ENCODE measurements at regions not wholly inside any gene's neighbourhood (a gene's known extent, or its start where the extent isn't known, plus 50 kb on each side); places are given as distances from the start of the nearest gene placed in this dataset.

- TF ChIP-seq ARID3B (CRISPR knock-in tag; IDR thresholded peaks at IDR 0.05; ENCODE audit: borderline replicate concordance), result no peak
- no peak for TF ChIP-seq SMAD2 (IDR thresholded peaks at IDR 0.05; ENCODE audit: low read depth, low read length)
- no peak for TF ChIP-seq ETV6 (IDR thresholded peaks at IDR 0.05; ENCODE audit: borderline replicate concordance in 1 of 2, low read depth in 2 of 2, low read length in 1 of 2)
- no peak for TF ChIP-seq ETV6 (CRISPR knock-in tag; IDR thresholded peaks at IDR 0.05; ENCODE audit: borderline replicate concordance)
- no peak for TF ChIP-seq TAF15 (IDR thresholded peaks at IDR 0.05; ENCODE audit: low read depth, low read length)
- TF ChIP-seq PHF8 (IDR thresholded peaks at IDR 0.05; ENCODE audit: borderline replicate concordance, low read length), result no peak
- no peak for TF ChIP-seq SRSF7 (optimal IDR thresholded peaks at IDR 0.05; ENCODE audit: low read depth, low read length)
- no peak for TF ChIP-seq ETV5 (CRISPR knock-in tag; IDR thresholded peaks at IDR 0.05; ENCODE audit: low read depth)
- TF ChIP-seq EZH2 (IDR thresholded peaks at IDR 0.05; ENCODE audit: borderline replicate concordance, low read depth, low read length), result no peak
- TF ChIP-seq KDM1A (IDR thresholded peaks at IDR 0.05), result no peak
- no peak for TF ChIP-seq SMAD3 (CRISPR knock-in tag; conservative IDR thresholded peaks at IDR 0.05)
Observed at GRCh38 chr2:239676716-239677452, 276.1 kb upstream of the HDAC4 start (continued).
